ENCODE measurements at regions not wholly inside any gene's neighbourhood (a gene's known extent, or its start where the extent isn't known, plus 50 kb on each side); places are given as distances from the start of the nearest gene placed in this dataset.

DNA sequence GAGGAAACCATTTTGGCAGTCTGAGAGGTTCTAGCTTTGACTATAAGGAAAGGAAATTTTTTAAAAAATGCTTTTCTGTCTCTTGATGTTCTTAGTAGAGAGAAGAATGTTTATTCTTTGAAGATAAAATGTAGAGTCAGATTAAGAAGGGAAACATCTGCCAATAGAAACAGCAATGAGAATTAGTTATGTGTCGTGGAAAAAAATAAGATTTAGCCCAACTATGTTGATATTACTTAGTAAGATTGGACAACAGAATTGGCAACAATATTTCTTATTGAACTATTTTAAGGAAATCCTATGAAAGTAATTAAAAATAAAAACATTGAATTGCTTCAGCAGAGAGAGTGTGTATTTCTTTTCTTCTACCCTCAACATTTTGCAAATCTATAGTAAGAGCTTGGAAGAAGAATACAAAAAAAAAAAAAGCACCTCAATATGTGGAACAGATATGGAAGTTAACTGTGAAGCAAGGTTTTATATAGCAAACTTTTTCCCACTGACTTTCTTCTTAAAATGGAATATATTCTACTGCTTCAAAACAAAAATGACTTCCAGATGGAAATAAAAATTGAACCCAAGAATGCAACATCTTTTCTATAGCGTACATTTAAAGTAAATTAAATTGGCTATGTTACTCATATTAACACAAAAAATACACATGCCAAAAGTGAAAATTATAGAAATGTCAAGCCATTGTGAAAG is 177.9 kb downstream of the FAM124B start:
- no peak for TF ChIP-seq POLR2A (IDR thresholded peaks at IDR 0.05)
- TF ChIP-seq, protein P1, sequence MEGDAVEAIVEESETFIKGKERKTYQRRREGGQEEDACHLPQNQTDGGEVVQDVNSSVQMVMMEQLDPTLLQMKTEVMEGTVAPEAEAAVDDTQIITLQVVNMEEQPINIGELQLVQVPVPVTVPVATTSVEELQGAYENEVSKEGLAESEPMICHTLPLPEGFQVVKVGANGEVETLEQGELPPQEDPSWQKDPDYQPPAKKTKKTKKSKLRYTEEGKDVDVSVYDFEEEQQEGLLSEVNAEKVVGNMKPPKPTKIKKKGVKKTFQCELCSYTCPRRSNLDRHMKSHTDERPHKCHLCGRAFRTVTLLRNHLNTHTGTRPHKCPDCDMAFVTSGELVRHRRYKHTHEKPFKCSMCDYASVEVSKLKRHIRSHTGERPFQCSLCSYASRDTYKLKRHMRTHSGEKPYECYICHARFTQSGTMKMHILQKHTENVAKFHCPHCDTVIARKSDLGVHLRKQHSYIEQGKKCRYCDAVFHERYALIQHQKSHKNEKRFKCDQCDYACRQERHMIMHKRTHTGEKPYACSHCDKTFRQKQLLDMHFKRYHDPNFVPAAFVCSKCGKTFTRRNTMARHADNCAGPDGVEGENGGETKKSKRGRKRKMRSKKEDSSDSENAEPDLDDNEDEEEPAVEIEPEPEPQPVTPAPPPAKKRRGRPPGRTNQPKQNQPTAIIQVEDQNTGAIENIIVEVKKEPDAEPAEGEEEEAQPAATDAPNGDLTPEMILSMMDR (IDR thresholded peaks at IDR 0.05), result no peak

All from suprapubic skin (tissue), 3 donors.